Embryonic facial prominence (tissue), 1 donor: ENCODE measurements at regions not wholly inside any gene's neighbourhood (a gene's known extent, or its start where the extent isn't known, plus 50 kb on each side); places are given as distances from the start of the nearest gene placed in this dataset.

Experiments used
- DNase-seq: peaks from one replicate; pipeline ENCODE4 v3.0.0-alpha.2; 2016; ENCODE audit errors: extremely low spot score

GRCh38 chr17:15177343-15177742 lies 87.8 kb downstream of the PMP22 start:
- DNase-seq, result no peak

GRCh38 chr17:15175356-15175755 lies 89.8 kb downstream of the PMP22 start:
- no peak for DNase-seq

GRCh38 chr17:15171167-15172047 lies 93.7 kb downstream of the PMP22 start:
- peak; percentile 54 for DNase-seq

- no peak for DNase-seq
Observed at GRCh38 chr17:15169676-15170075, 95.5 kb downstream of the PMP22 start.

GRCh38 chr17:15168379-15168778 lies 96.7 kb downstream of the PMP22 start:
- no peak for DNase-seq

- DNase-seq, result no peak
Observed at GRCh38 chr17:15161395-15161794, 103.7 kb downstream of the PMP22 start.

GRCh38 chr17:15157051-15157450 lies 108.1 kb downstream of the PMP22 start:
- DNase-seq, result no peak

- DNase-seq, result no peak
Observed at GRCh38 chr17:15154618-15155017, 110.5 kb downstream of the PMP22 start.

- DNase-seq, result no peak
Observed at GRCh38 chr17:15145621-15146020, 119.5 kb downstream of the PMP22 start.

- DNase-seq, result no peak
Observed at GRCh38 chr17:15143524-15143923, 121.6 kb downstream of the PMP22 start.

GRCh38 chr17:15134363-15134762 lies 130.8 kb downstream of the PMP22 start:
- DNase-seq, result no peak

- no peak for DNase-seq
Observed at GRCh38 chr17:15133826-15134225, 131.3 kb downstream of the PMP22 start.

- no peak for DNase-seq
Observed at GRCh38 chr17:15133143-15133542, 132.0 kb downstream of the PMP22 start.

GRCh38 chr17:15130426-15130825 lies 134.7 kb downstream of the PMP22 start:
- no peak for DNase-seq

GRCh38 chr17:15129986-15130385 lies 135.1 kb downstream of the PMP22 start:
- no peak for DNase-seq

GRCh38 chr17:15124746-15125145 lies 140.4 kb downstream of the PMP22 start:
- no peak for DNase-seq

GRCh38 chr17:15124264-15124595 lies 140.9 kb downstream of the PMP22 start:
- no peak for DNase-seq

- no peak for DNase-seq
Observed at GRCh38 chr17:15123593-15124263, 141.4 kb downstream of the PMP22 start.

- no peak for DNase-seq
Observed at GRCh38 chr17:15122857-15123256, 142.3 kb downstream of the PMP22 start.

- no peak for DNase-seq
Observed at GRCh38 chr17:15121426-15121825, 143.7 kb downstream of the PMP22 start.

- DNase-seq, result no peak
Observed at GRCh38 chr17:15119968-15120367, 145.2 kb downstream of the PMP22 start.

GRCh38 chr17:15117239-15117638 lies 147.9 kb downstream of the PMP22 start:
- DNase-seq, result no peak
